HepG2 (cell line): ENCODE measurements at regions not wholly inside any gene's neighbourhood (a gene's known extent, or its start where the extent isn't known, plus 50 kb on each side); places are given as distances from the start of the nearest gene placed in this dataset.

Experiments used
- BHLHE40 ChIP-seq: IDR thresholded peaks from 2 replicates; pipeline ENCODE4 v1.6.1; 2011; ENCODE audit warnings: low read length, improper control_type of control experiment
- CEBPB ChIP-seq: IDR thresholded peaks from 2 replicates; pipeline ENCODE4 v1.6.1; 2011; ENCODE audit warnings: low read depth, low read length, improper control_type of control experiment, borderline replicate concordance
- CSRNP2 ChIP-seq: sonication (generic); formaldehyde crosslinking; conservative IDR thresholded peaks from 2 replicates; pipeline ENCODE4 v1.8.0; 2022; ENCODE audit warnings: low read depth, missing genetic modification reagents
- NFRKB ChIP-seq: fragments of 450-650 bp; IDR thresholded peaks from 2 replicates; pipeline ENCODE4 v1.6.1; 2017
- POLR2AphosphoS5 ChIP-seq: IDR thresholded peaks from 2 replicates; pipeline ENCODE4 v1.6.1; 2012; ENCODE audit warnings: low read depth, low read length
- RAD21 ChIP-seq: fragments of 450-650 bp; formaldehyde crosslinking; IDR thresholded peaks from 2 replicates; pipeline ENCODE4 v1.5.0; 2020; ENCODE audit warnings: mild to moderate bottlenecking
- TAF15 ChIP-seq: fragments of 200-400 bp; formaldehyde crosslinking; IDR thresholded peaks from one replicate; pipeline ENCODE4 v1.6.1; 2018; ENCODE audit warnings: mild to moderate bottlenecking, low read depth, low read length; ENCODE audit not compliant: poor library complexity, severe bottlenecking
- TBP ChIP-seq: sonication (generic); formaldehyde crosslinking; IDR thresholded peaks from 2 replicates; pipeline ENCODE4 v1.5.0; 2020; ENCODE audit warnings: missing genetic modification reagents
- ZNF792 ChIP-seq: IDR thresholded peaks from 2 replicates; pipeline ENCODE4 v1.6.1; 2016
- TF ChIP-seq, protein P1 (sequence below): IDR thresholded peaks from 2 replicates; pipeline ENCODE4 v1.6.1; 2016; ENCODE audit warnings: low read depth, borderline replicate concordance

DNA sequence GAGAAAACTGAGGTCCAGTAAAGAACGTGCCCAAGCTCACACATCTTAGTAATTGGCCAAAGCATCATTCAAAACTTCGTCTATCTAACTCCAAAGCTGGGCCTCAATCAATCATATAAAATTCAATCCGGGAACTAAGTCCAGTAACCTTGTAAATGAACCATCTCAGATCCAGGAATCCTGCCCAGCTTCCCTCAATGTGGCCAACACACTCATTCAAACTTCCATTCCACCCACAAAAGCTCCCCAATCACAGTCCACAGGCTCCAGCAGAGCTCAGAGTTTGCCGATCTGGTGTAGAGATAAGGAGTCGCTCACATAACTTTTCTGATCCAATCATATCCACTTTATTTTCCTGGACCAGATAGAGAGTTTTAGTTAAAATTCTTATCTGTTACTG is 144.8 kb downstream of the SPATA18 start:
- TF ChIP-seq CSRNP2 = no peak
- TF ChIP-seq POLR2AphosphoS5 = no peak
- no peak for TF ChIP-seq ZNF792
- TF ChIP-seq TAF15 = no peak
- TF ChIP-seq BHLHE40 = no peak
- TF ChIP-seq NFRKB = no peak
- TF ChIP-seq TBP (CRISPR knock-in tag) = no peak
- TF ChIP-seq CEBPB = no peak
- no peak for TF ChIP-seq RAD21 (CRISPR knock-in tag)
- TF ChIP-seq, protein P1, sequence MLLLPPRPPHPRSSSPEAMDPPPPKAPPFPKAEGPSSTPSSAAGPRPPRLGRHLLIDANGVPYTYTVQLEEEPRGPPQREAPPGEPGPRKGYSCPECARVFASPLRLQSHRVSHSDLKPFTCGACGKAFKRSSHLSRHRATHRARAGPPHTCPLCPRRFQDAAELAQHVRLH (CRISPR knock-in tag) = no peak
